ENCODE measurements at regions not wholly inside any gene's neighbourhood (a gene's known extent, or its start where the extent isn't known, plus 50 kb on each side); places are given as distances from the start of the nearest gene placed in this dataset.

DNA sequence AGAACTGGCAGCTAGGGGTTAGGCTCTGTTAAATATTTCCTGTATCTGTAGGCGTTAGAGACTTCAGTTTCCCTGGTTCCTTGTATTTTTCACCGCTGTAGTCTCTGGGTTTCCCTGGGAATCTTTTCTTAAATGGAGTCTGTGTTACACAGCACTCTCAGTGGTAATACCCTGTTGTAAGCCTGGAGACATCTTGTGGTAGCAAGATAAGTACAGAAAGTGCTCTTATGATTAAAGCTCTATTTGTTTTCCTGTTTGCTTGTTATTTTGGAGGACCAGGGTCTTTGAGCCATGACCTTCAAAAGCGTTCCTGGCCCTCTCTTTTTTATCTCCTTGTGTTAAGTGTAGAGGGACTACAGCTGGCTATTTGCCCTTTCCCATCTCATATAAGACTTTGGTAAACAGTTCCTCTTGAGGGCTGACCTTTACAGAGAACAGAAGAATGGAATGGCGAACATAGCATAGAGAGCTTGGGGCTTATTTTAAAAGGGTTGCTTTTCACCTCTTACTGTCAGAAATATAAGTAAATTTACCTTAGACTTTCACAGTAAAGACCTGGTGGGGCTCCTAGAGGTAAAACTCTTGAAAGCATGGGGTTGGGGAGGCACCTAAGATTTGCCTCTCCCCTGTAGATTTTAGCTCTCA is 782.5 kb downstream of the FAT4 start:
- no peak for FAIRE-seq
- CTCF ChIA-PET, result interaction anchor here (1.2 kb wide), 1 partner anchor 26 kb away, joined by 3 read pairs; no protein-coding TSS in a partner anchor
- no peaks in the 10 kb centered on the region for H3K9me3 ChIP-seq (replicated peaks; ENCODE audit: control insufficient read depth, insufficient read depth, low read length)
- no peak overlapping the region for H3K4me2 ChIP-seq (ENCODE audit: insufficient read depth, low read length)
- dilution Hi-C loops (cut with MboI; ENCODE audit: extremely low pct_ligation_motif_present, low sequenced_read_pairs) (no loop called here), intact Hi-C loops (cut with micrococcal nuclease) (no loop called here)
- TF ChIP-seq, protein P1, sequence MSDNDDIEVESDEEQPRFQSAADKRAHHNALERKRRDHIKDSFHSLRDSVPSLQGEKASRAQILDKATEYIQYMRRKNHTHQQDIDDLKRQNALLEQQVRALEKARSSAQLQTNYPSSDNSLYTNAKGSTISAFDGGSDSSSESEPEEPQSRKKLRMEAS (IDR thresholded peaks at IDR 0.05; ENCODE audit: insufficient read depth, insufficient read length), result no peak
- TF ChIP-seq POLR2A (IDR thresholded peaks at IDR 0.05; ENCODE audit: low read depth, low read length), result no peak
- no peak for TF ChIP-seq EZH2 (IDR thresholded peaks at IDR 0.05; ENCODE audit: borderline replicate concordance, low read depth, low read length, severe bottlenecking)
- TF ChIP-seq JUN (IDR thresholded peaks at IDR 0.05; ENCODE audit: borderline replicate concordance, insufficient read depth, insufficient read length, low read depth), result no peak
- TF ChIP-seq POLR2AphosphoS5 (IDR thresholded peaks at IDR 0.05; ENCODE audit: insufficient read depth, low read depth, low read length), result no peak
- no peak for TF ChIP-seq GATA2 (IDR thresholded peaks at IDR 0.05; ENCODE audit: insufficient read depth, insufficient read length, low read depth, low read length)
- no peak for TF ChIP-seq MYC (IDR thresholded peaks at IDR 0.05; ENCODE audit: low read depth, low read length)
- TF ChIP-seq, protein P2, sequence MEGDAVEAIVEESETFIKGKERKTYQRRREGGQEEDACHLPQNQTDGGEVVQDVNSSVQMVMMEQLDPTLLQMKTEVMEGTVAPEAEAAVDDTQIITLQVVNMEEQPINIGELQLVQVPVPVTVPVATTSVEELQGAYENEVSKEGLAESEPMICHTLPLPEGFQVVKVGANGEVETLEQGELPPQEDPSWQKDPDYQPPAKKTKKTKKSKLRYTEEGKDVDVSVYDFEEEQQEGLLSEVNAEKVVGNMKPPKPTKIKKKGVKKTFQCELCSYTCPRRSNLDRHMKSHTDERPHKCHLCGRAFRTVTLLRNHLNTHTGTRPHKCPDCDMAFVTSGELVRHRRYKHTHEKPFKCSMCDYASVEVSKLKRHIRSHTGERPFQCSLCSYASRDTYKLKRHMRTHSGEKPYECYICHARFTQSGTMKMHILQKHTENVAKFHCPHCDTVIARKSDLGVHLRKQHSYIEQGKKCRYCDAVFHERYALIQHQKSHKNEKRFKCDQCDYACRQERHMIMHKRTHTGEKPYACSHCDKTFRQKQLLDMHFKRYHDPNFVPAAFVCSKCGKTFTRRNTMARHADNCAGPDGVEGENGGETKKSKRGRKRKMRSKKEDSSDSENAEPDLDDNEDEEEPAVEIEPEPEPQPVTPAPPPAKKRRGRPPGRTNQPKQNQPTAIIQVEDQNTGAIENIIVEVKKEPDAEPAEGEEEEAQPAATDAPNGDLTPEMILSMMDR (IDR thresholded peaks at IDR 0.05; ENCODE audit: extremely low read depth in 1 of 2, insufficient read depth in 1 of 2, low read depth in 1 of 2, low read length in 2 of 2), result no peak
- no peak for TF ChIP-seq FOS (IDR thresholded peaks at IDR 0.05; ENCODE audit: borderline replicate concordance, insufficient read depth, low read length)
- no peak overlapping the region for H3K4me3 ChIP-seq (replicated peaks in 1 of 3; ENCODE audit: insufficient read depth in 1 of 3, low read depth in 1 of 3, low read length in 3 of 3)
- no TSS peak for BruUV-seq (replicated peaks)
- H3K9me1 ChIP-seq (replicated peaks; ENCODE audit: control insufficient read depth, extremely low read depth, insufficient read depth, low read length), result no peaks in the 10 kb centered on the region
- H3K79me2 ChIP-seq (ENCODE audit: control insufficient read depth, insufficient read depth, low read length), result no peaks in the 10 kb centered on the region
- DNase-seq (ENCODE audit: low read depth, low spot score), result no peak
- H2AFZ ChIP-seq (ENCODE audit: low read depth, low read length), result no peak overlapping the region
- H3K4me1 ChIP-seq (ENCODE audit: control insufficient read depth, extremely low read depth, insufficient read depth, low read length), result no peaks in the 10 kb centered on the region
- no peaks in the 10 kb centered on the region for H3K36me3 ChIP-seq (ENCODE audit: control insufficient read depth in 2 of 2, extremely low read depth in 1 of 2, insufficient read depth in 2 of 2, low read length in 2 of 2)
- POLR2A ChIA-PET, result no interaction called here
- no peak overlapping the region for H3K9ac ChIP-seq (replicated peaks; ENCODE audit: extremely low read depth, insufficient read depth, low read length)
- no peaks in the 10 kb centered on the region for H4K20me1 ChIP-seq (replicated peaks; ENCODE audit: control insufficient read depth, extremely low read depth, insufficient read depth, low read length)
- no peak overlapping the region for H3K27ac ChIP-seq (ENCODE audit: insufficient read depth, low read depth, low read length)
- no peaks in the 10 kb centered on the region for H3K27me3 ChIP-seq (ENCODE audit: control insufficient read depth in 2 of 2, insufficient read depth in 2 of 2, low read length in 2 of 2)
